Stomach (tissue), 4 donors: ENCODE measurements at regions not wholly inside any gene's neighbourhood (a gene's known extent, or its start where the extent isn't known, plus 50 kb on each side); places are given as distances from the start of the nearest gene placed in this dataset.

ENCODE experiments used
- CTCF ChIP-seq, 7 experiments: fragments of 450-650 bp in 4 of 7; fragments of 200-600 bp in 3 of 7; sonication (generic) in 3 of 7; IDR thresholded peaks; one replicate each; pipeline ENCODE4 v1.5.1; 2016 to 2019; ENCODE audit warnings: antibody characterized with exemption in 7 of 7, control low read depth in 2 of 7, mild to moderate bottlenecking in 1 of 7
- EP300 ChIP-seq: sonication (generic); formaldehyde crosslinking; IDR thresholded peaks from one replicate; pipeline ENCODE4 v1.6.1; 2017; ENCODE audit warnings: antibody characterized with exemption
- POLR2AphosphoS5 ChIP-seq, 3 donors: sonication (generic); formaldehyde crosslinking; IDR thresholded peaks; one replicate each; pipeline ENCODE4 v1.6.1; 2016; ENCODE audit warnings: antibody characterized with exemption in 3 of 3

- no peak for TF ChIP-seq EP300
- TF ChIP-seq POLR2AphosphoS5 (IDR thresholded peaks at IDR 0.05): no peak
- no peak for TF ChIP-seq CTCF (IDR thresholded peaks at IDR 0.05)
These were observed 67.3 kb downstream of the DACT1 start for GRCh38 chr14:58705066-58705465.
